SK-N-SH treated with all-trans-retinoic acid at 6 μM for 48 hours (cell line): ENCODE measurements at regions not wholly inside any gene's neighbourhood (a gene's known extent, or its start where the extent isn't known, plus 50 kb on each side); places are given as distances from the start of the nearest gene placed in this dataset.

Experiments
- ARNTL ChIP-seq: fragments of 450-650 bp; formaldehyde crosslinking; IDR thresholded peaks from 2 replicates; pipeline ENCODE4 v1.5.0; 2020; ENCODE audit warnings: low read depth, mild to moderate bottlenecking, moderate library complexity, borderline replicate concordance
- CREB5 ChIP-seq: fragments of 250-450 bp; sonication (Bioruptor Pico); IDR thresholded peaks from 2 replicates; pipeline ENCODE4 v1.5.1; 2020; ENCODE audit warnings: low read depth, mild to moderate bottlenecking, moderate library complexity
- GLIS3 ChIP-seq: fragments of 250-450 bp; sonication (Bioruptor Pico); IDR thresholded peaks from 2 replicates; pipeline ENCODE4 v1.5.0; 2020; ENCODE audit warnings: mild to moderate bottlenecking, moderate library complexity
- PATZ1 ChIP-seq: fragments of 250-450 bp; sonication (Bioruptor Pico); IDR thresholded peaks from 2 replicates; pipeline ENCODE4 v1.8.0; 2020; ENCODE audit warnings: mild to moderate bottlenecking, moderate library complexity, borderline replicate concordance
- RARB ChIP-seq: fragments of 250-450 bp; sonication (Bioruptor Pico); IDR thresholded peaks from 2 replicates; pipeline ENCODE4 v1.8.0; 2021; ENCODE audit warnings: mild to moderate bottlenecking, moderate library complexity
- SNAI2 ChIP-seq: fragments of 250-450 bp; sonication (Bioruptor Pico); IDR thresholded peaks from 2 replicates; pipeline ENCODE4 v1.5.0; 2020; ENCODE audit warnings: mild to moderate bottlenecking, moderate library complexity
- TCF4 ChIP-seq: fragments of 250-450 bp; sonication (Bioruptor Pico); IDR thresholded peaks from 2 replicates; pipeline ENCODE4 v1.8.0; 2021; ENCODE audit warnings: mild to moderate bottlenecking, moderate library complexity, borderline replicate concordance
- ZC3H10 ChIP-seq: fragments of 250-450 bp; sonication (Bioruptor Pico); IDR thresholded peaks from 2 replicates; pipeline ENCODE4 v1.5.1; 2021; ENCODE audit warnings: mild to moderate bottlenecking, moderate library complexity
- ZFP3 ChIP-seq: fragments of 250-450 bp; sonication (Bioruptor Pico); IDR thresholded peaks from 2 replicates; pipeline ENCODE4 v1.5.0; 2020; ENCODE audit warnings: mild to moderate bottlenecking, moderate library complexity
- ZFP30 ChIP-seq: fragments of 450-650 bp; formaldehyde crosslinking; IDR thresholded peaks from 2 replicates; pipeline ENCODE4 v1.5.0; 2022; ENCODE audit warnings: mild to moderate bottlenecking, moderate library complexity
- ZNF8 ChIP-seq: fragments of 450-650 bp; formaldehyde crosslinking; IDR thresholded peaks from 2 replicates; pipeline ENCODE4 v1.5.0; 2020; ENCODE audit warnings: mild to moderate bottlenecking, moderate library complexity

- TF ChIP-seq ZFP30 (CRISPR knock-in tag) (no peak), PATZ1 (CRISPR knock-in tag) (no peak), RARB (CRISPR knock-in tag) (no peak), ZFP3 (no peak), SNAI2 (CRISPR knock-in tag) (no peak), CREB5 (CRISPR knock-in tag) (no peak), ZC3H10 (CRISPR knock-in tag) (no peak), ARNTL (CRISPR knock-in tag) (no peak), ZNF8 (no peak), TCF4 (CRISPR knock-in tag) (no peak), GLIS3 (CRISPR knock-in tag) (no peak)
Observed at GRCh38 chr2:41727152-41727551, 320.7 kb upstream of the PKDCC start.
